Bronchial epithelial cell (primary cell): ENCODE measurements at regions not wholly inside any gene's neighbourhood (a gene's known extent, or its start where the extent isn't known, plus 50 kb on each side); places are given as distances from the start of the nearest gene placed in this dataset.

Experiments used
- DNase-seq: peaks from one replicate; pipeline ENCODE4 v3.0.0-alpha.2; 2010; ENCODE audit warnings: low read depth
- FAIRE-seq: peaks from 2 replicates; lab custom pipeline; 2011; peaks lifted over from hg19 to GRCh38; lab: Jason Lieb, UNC
- H3K27me3 ChIP-seq: 2 replicates; pipeline ENCODE4 v1.5.1; 2011; ENCODE audit warnings: low read length; ENCODE audit not compliant: control insufficient read depth, insufficient read depth
- H3K36me3 ChIP-seq: 2 replicates; pipeline ENCODE4 v1.5.1; 2011; ENCODE audit warnings: low read length; ENCODE audit not compliant: control insufficient read depth, insufficient read depth
- H3K4me3 ChIP-seq: 2 replicates; pipeline ENCODE4 v1.5.1; 2011; ENCODE audit warnings: mild to moderate bottlenecking, low read depth, low read length, control low read depth
- CTCF ChIP-seq: IDR thresholded peaks from 2 replicates; pipeline ENCODE4 v1.5.1; 2011; ENCODE audit warnings: mild to moderate bottlenecking, moderate library complexity, low read length, control low read depth, inconsistent platforms; ENCODE audit not compliant: insufficient read depth, severe bottlenecking

GRCh38 chr5:35324679-35325078 lies 94.4 kb upstream of the PRLR start:
- no peak overlapping the region for H3K4me3 ChIP-seq
- H3K27me3 ChIP-seq = no peaks in the 10 kb centered on the region
- no peak for FAIRE-seq
- no peak for DNase-seq
- TF ChIP-seq CTCF = no peak
- no peaks in the 10 kb centered on the region for H3K36me3 ChIP-seq

GRCh38 chr5:35324201-35324600 lies 93.9 kb upstream of the PRLR start:
- FAIRE-seq = no peak
- no peak for TF ChIP-seq CTCF
- no peak for DNase-seq
- H3K4me3 ChIP-seq = no peak overlapping the region
- H3K27me3 ChIP-seq = no peaks in the 10 kb centered on the region
- no peaks in the 10 kb centered on the region for H3K36me3 ChIP-seq

- Histone ChIP-seq H3K36me3 (no peaks in the 10 kb centered on the region), H3K4me3 (no peak overlapping the region), H3K27me3 (no peaks in the 10 kb centered on the region)
- TF ChIP-seq CTCF = no peak
- DNase-seq (no peak), FAIRE-seq (no peak)
Measured at GRCh38 chr5:35320029-35320428, 89.7 kb upstream of the PRLR start.

- Histone ChIP-seq H3K36me3 (no peaks in the 10 kb centered on the region), H3K4me3 (no peak overlapping the region), H3K27me3 (no peaks in the 10 kb centered on the region)
- DNase-seq (peak; percentile 44), FAIRE-seq (no peak)
- no peak for TF ChIP-seq CTCF
Measured at GRCh38 chr5:35319333-35320002, 89.2 kb upstream of the PRLR start.

- Histone ChIP-seq H3K4me3 (no peak overlapping the region), H3K36me3 (no peaks in the 10 kb centered on the region), H3K27me3 (no peaks in the 10 kb centered on the region)
- FAIRE-seq (no peak), DNase-seq (no peak)
- TF ChIP-seq CTCF = no peak
Measured at GRCh38 chr5:35317586-35317985, 87.3 kb upstream of the PRLR start.
